GM19397 (cell line): ENCODE measurements at regions not wholly inside any gene's neighbourhood (a gene's known extent, or its start where the extent isn't known, plus 50 kb on each side); places are given as distances from the start of the nearest gene placed in this dataset.

ENCODE experiments used
- ATAC-seq: cut with Tn5 transposase; IDR thresholded peaks from one replicate; pipeline ENCODE4 v1.9.1; 2021; ENCODE audit warnings: mild to moderate bottlenecking, moderate library complexity; ENCODE audit not compliant: unreplicated experiment

- no peak for ATAC-seq
Observed at GRCh38 chr16:76612497-76612896, 335.3 kb downstream of the CNTNAP4 start.

- no peak for ATAC-seq
Observed at GRCh38 chr16:76614269-76614668, 337.1 kb downstream of the CNTNAP4 start.

GRCh38 chr16:76622876-76623275 lies 345.7 kb downstream of the CNTNAP4 start:
- ATAC-seq = no peak

- ATAC-seq = no peak
Observed at GRCh38 chr16:76634847-76635697, 357.9 kb downstream of the CNTNAP4 start.

- ATAC-seq = no peak
Observed at GRCh38 chr16:76639685-76640289, 362.6 kb downstream of the CNTNAP4 start.

- no peak for ATAC-seq
Observed at GRCh38 chr16:76650582-76650981, 373.4 kb downstream of the CNTNAP4 start.

- ATAC-seq = peak; percentile 63
Observed at GRCh38 chr16:76653390-76654026, 376.3 kb downstream of the CNTNAP4 start.

- no peak for ATAC-seq
Observed at GRCh38 chr16:76654088-76654820, 377.1 kb downstream of the CNTNAP4 start.

GRCh38 chr16:76656994-76657393 lies 379.8 kb downstream of the CNTNAP4 start:
- ATAC-seq = no peak

GRCh38 chr16:76661691-76662235 lies 384.6 kb downstream of the CNTNAP4 start:
- ATAC-seq = no peak

- ATAC-seq = no peak
Observed at GRCh38 chr16:76665571-76666275, 388.5 kb downstream of the CNTNAP4 start.

- no peak for ATAC-seq
Observed at GRCh38 chr16:76668207-76668725, 391.1 kb downstream of the CNTNAP4 start.

GRCh38 chr16:76669288-76669687 lies 392.1 kb downstream of the CNTNAP4 start:
- ATAC-seq = no peak

GRCh38 chr16:76670125-76670857 lies 393.1 kb downstream of the CNTNAP4 start:
- ATAC-seq = no peak

- ATAC-seq = no peak
Observed at GRCh38 chr16:76676356-76676755, 399.2 kb downstream of the CNTNAP4 start.

GRCh38 chr16:76681296-76681695 lies 404.1 kb downstream of the CNTNAP4 start:
- no peak for ATAC-seq

- ATAC-seq = no peak
Observed at GRCh38 chr16:76683051-76683450, 405.9 kb downstream of the CNTNAP4 start.

GRCh38 chr16:76696876-76697275 lies 419.7 kb downstream of the CNTNAP4 start:
- ATAC-seq = no peak

GRCh38 chr16:76705892-76706291 lies 428.7 kb downstream of the CNTNAP4 start:
- no peak for ATAC-seq
